Neuronal stem cell (in vitro differentiated cells): ENCODE measurements at regions not wholly inside any gene's neighbourhood (a gene's known extent, or its start where the extent isn't known, plus 50 kb on each side); places are given as distances from the start of the nearest gene placed in this dataset.

Source experiments
- DNase-seq: peaks from one replicate; pipeline ENCODE4 v3.0.0-alpha.2; 2013; ENCODE audit warnings: low spot score
- H2AFZ ChIP-seq: one replicate; pipeline ENCODE4 v1.6.1; 2013; ENCODE audit warnings: mild to moderate bottlenecking, low read length, inconsistent platforms
- H2AK5ac ChIP-seq: 2 replicates; pipeline ENCODE4 v1.6.1; 2013; ENCODE audit warnings: low read depth, mild to moderate bottlenecking, inconsistent platforms, low read length, moderate library complexity, mixed read lengths
- H2BK120ac ChIP-seq: 2 replicates; pipeline ENCODE4 v1.6.1; 2013; ENCODE audit warnings: low read depth, mild to moderate bottlenecking, inconsistent platforms, low read length, moderate library complexity, mixed read lengths
- H2BK12ac ChIP-seq: one replicate; pipeline ENCODE4 v1.6.1; 2013; ENCODE audit warnings: low read length, inconsistent platforms
- H2BK15ac ChIP-seq: 2 replicates; pipeline ENCODE4 v1.6.1; 2013; ENCODE audit warnings: mild to moderate bottlenecking, low read length, inconsistent platforms, mixed read lengths
- H2BK5ac ChIP-seq: one replicate; pipeline ENCODE4 v1.6.1; 2013; ENCODE audit warnings: inconsistent platforms, mild to moderate bottlenecking, low read length, moderate library complexity
- H3K14ac ChIP-seq: one replicate; pipeline ENCODE4 v1.6.1; 2013; ENCODE audit warnings: low read length, inconsistent platforms
- H3K18ac ChIP-seq: 2 replicates; pipeline ENCODE4 v1.6.1; 2013; ENCODE audit warnings: low read length, inconsistent platforms
- H3K23ac ChIP-seq: 2 replicates; pipeline ENCODE4 v1.6.1; 2013; ENCODE audit warnings: low read depth, mild to moderate bottlenecking, mixed read lengths, low read length, inconsistent platforms; ENCODE audit not compliant: poor library complexity
- H3K27ac ChIP-seq: replicated peaks from 3 replicates; pipeline ENCODE4 v1.5.1; 2013; ENCODE audit warnings: low read length, inconsistent platforms
- H3K27me3 ChIP-seq, 3 experiments: 2 replicates each; pipeline ENCODE4 v1.6.1; 2013; ENCODE audit warnings: low read length in 3 of 3, mild to moderate bottlenecking in 2 of 3, inconsistent platforms in 1 of 3, low read depth in 1 of 3, mixed read lengths in 1 of 3, moderate library complexity in 1 of 3; ENCODE audit not compliant: control insufficient read depth in 3 of 3, insufficient read depth in 3 of 3
- H3K36me3 ChIP-seq, 2 donors: replicated peaks in 1 of 2; 2 replicates each; pipeline ENCODE4 v1.6.1; 2013; ENCODE audit warnings: low read length in 2 of 2; ENCODE audit not compliant: control insufficient read depth in 2 of 2, insufficient read depth in 2 of 2
- H3K4ac ChIP-seq: 2 replicates; pipeline ENCODE4 v1.6.1; 2013; ENCODE audit warnings: inconsistent platforms, mild to moderate bottlenecking, low read length, moderate library complexity
- H3K4me1 ChIP-seq, 2 donors: 1 replicate in 1 of 2; 2 replicates in 1 of 2; pipeline ENCODE4 v1.6.1; 2013; ENCODE audit warnings: low read length in 2 of 2, low read depth in 1 of 2; ENCODE audit not compliant: control insufficient read depth in 2 of 2, insufficient read depth in 1 of 2
- H3K4me2 ChIP-seq: one replicate; pipeline ENCODE4 v1.6.1; 2013; ENCODE audit warnings: mild to moderate bottlenecking, low read length, inconsistent platforms; ENCODE audit not compliant: insufficient read depth, poor library complexity, severe bottlenecking
- H3K4me3 ChIP-seq, 2 donors: 2 replicates each; pipeline ENCODE4 v1.5.1; 2013; ENCODE audit warnings: low read length in 2 of 2, mild to moderate bottlenecking in 2 of 2, inconsistent platforms in 1 of 2, moderate library complexity in 1 of 2
- H3K79me1 ChIP-seq: one replicate; pipeline ENCODE4 v1.6.1; 2013; ENCODE audit warnings: low read depth, mild to moderate bottlenecking, inconsistent platforms, low read length, moderate library complexity
- H3K9ac ChIP-seq: one replicate; pipeline ENCODE4 v1.6.1; 2013; ENCODE audit warnings: mild to moderate bottlenecking, low read depth, low read length, inconsistent platforms; ENCODE audit not compliant: poor library complexity
- H3K9me3 ChIP-seq, 2 donors: replicated peaks in 1 of 2; 2 replicates each; pipeline versions ENCODE3 to v1.6.1; 2013; ENCODE audit warnings: low read length in 2 of 2, mild to moderate bottlenecking in 2 of 2, inconsistent platforms in 1 of 2, low read depth in 1 of 2, mixed read lengths in 1 of 2, moderate library complexity in 1 of 2; ENCODE audit not compliant: control insufficient read depth in 2 of 2, insufficient read depth in 1 of 2
- H4K8ac ChIP-seq: one replicate; pipeline ENCODE4 v1.6.1; 2013; ENCODE audit warnings: low read depth, mild to moderate bottlenecking, inconsistent platforms, low read length, moderate library complexity
- H4K91ac ChIP-seq: one replicate; pipeline ENCODE4 v1.6.1; 2013; ENCODE audit warnings: low read length, low read depth, mild to moderate bottlenecking, inconsistent platforms; ENCODE audit not compliant: poor library complexity
- WGBS, 2 donors: extraction: QIAGEN DNeasy Blood & Tissue Kit; methylation state at CpG; one replicate each; pipeline ENCODE4 v1.1.7; 2013; ENCODE audit warnings: missing lambda C conversion rate in 2 of 2, mixed read lengths in 1 of 2; ENCODE audit not compliant: insufficient read length in 2 of 2, insufficient replicate concordance in 1 of 2; ENCODE audit errors: extremely low coverage in 2 of 2; 5-methylcytosine and 5-hydroxymethylcytosine counted together

- Histone ChIP-seq H4K91ac (no peak overlapping the region), H3K4ac (no peak overlapping the region), H3K79me1 (no peaks in the 10 kb centered on the region), H3K9me3 (no peaks in the 10 kb centered on the region), H2BK15ac (no peak overlapping the region), H3K4me1 (no peaks in the 10 kb centered on the region), H3K14ac (no peak overlapping the region), H3K4me2 (no peak overlapping the region), H3K9ac (no peak overlapping the region), H3K27me3 (no peaks in the 10 kb centered on the region), H3K18ac (no peak overlapping the region), H3K36me3 (no peaks in the 10 kb centered on the region), H3K27ac (no peak overlapping the region), H3K4me3 (no peak overlapping the region), H2BK5ac (no peak overlapping the region), H4K8ac (no peak overlapping the region), H2AK5ac (no peak overlapping the region), H3K23ac (no peak overlapping the region), H2BK120ac (no peak overlapping the region), H2AFZ (no peak overlapping the region), H2BK12ac (no peak overlapping the region)
- no CpG with 5 or more reads among the region's 2 CpGs for WGBS, 2 donors
- DNase-seq = no peak
These were observed 817.3 kb downstream of the DNAJB9 start for GRCh38 chr7:109386959-109387358.

GRCh38 chr7:109387530-109387929 is 817.9 kb downstream of the DNAJB9 start:
- Histone ChIP-seq H2AFZ (no peak overlapping the region), H3K4me1 (no peaks in the 10 kb centered on the region), H3K79me1 (no peaks in the 10 kb centered on the region), H2BK12ac (no peak overlapping the region), H3K27ac (no peak overlapping the region), H2BK5ac (peak overlapping the region; percentile 78), H4K91ac (no peak overlapping the region), H2BK120ac (no peak overlapping the region), H3K14ac (peak overlapping the region; percentile 9), H3K4me2 (no peak overlapping the region), H4K8ac (no peak overlapping the region), H3K36me3 (no peaks in the 10 kb centered on the region), H3K9ac (no peak overlapping the region), H2AK5ac (no peak overlapping the region), H3K27me3 (no peaks in the 10 kb centered on the region), H2BK15ac (no peak overlapping the region), H3K4ac (no peak overlapping the region), H3K4me3 (no peak overlapping the region), H3K23ac (no peak overlapping the region), H3K18ac (no peak overlapping the region), H3K9me3 (no peaks in the 10 kb centered on the region)
- DNase-seq = no peak
- no CpG with 5 or more reads among the region's 1 CpG for WGBS, 2 donors

GRCh38 chr7:109391240-109391639 is 821.6 kb downstream of the DNAJB9 start:
- no CpG with 5 or more reads among the region's 3 CpGs for WGBS, 2 donors

GRCh38 chr7:109402107-109402506 is 832.4 kb downstream of the DNAJB9 start:
- H3K14ac ChIP-seq = no peak overlapping the region
- H2AK5ac ChIP-seq = no peak overlapping the region
- no peak overlapping the region for H3K4ac ChIP-seq
- no peaks in the 10 kb centered on the region for H3K79me1 ChIP-seq
- no peak overlapping the region for H3K4me3 ChIP-seq
- no peak overlapping the region for H3K27ac ChIP-seq
- no peaks in the 10 kb centered on the region for H3K4me1 ChIP-seq
- no peak overlapping the region for H3K9ac ChIP-seq
- no peaks in the 10 kb centered on the region for H3K36me3 ChIP-seq
- no peak overlapping the region for H2BK12ac ChIP-seq
- H4K8ac ChIP-seq = no peak overlapping the region
- no peak for DNase-seq
- H3K18ac ChIP-seq = no peak overlapping the region
- no peak overlapping the region for H2BK120ac ChIP-seq
- H2AFZ ChIP-seq = no peak overlapping the region
- H3K4me2 ChIP-seq = no peak overlapping the region
- H3K27me3 ChIP-seq = no peaks in the 10 kb centered on the region
- H3K9me3 ChIP-seq = no peaks in the 10 kb centered on the region
- no peak overlapping the region for H2BK5ac ChIP-seq
- H3K23ac ChIP-seq = no peak overlapping the region
- H2BK15ac ChIP-seq = no peak overlapping the region
- WGBS, 2 donors = no CpG with 5 or more reads among the region's 1 CpG
- H4K91ac ChIP-seq = no peak overlapping the region

More at GRCh38 chr7:109391240-109391639, 821.6 kb downstream of the DNAJB9 start:
- H2BK5ac ChIP-seq = no peak overlapping the region
- H2BK120ac ChIP-seq = no peak overlapping the region
- H3K14ac ChIP-seq = no peak overlapping the region
- H3K36me3 ChIP-seq = no peaks in the 10 kb centered on the region
- H3K27me3 ChIP-seq = no peaks in the 10 kb centered on the region
- no peak overlapping the region for H3K18ac ChIP-seq
- H3K27ac ChIP-seq = no peak overlapping the region
- no peaks in the 10 kb centered on the region for H3K79me1 ChIP-seq
- no peak overlapping the region for H3K9ac ChIP-seq
- no peak overlapping the region for H2BK12ac ChIP-seq
- H3K9me3 ChIP-seq = no peaks in the 10 kb centered on the region
- no peak overlapping the region for H4K8ac ChIP-seq
- H3K4ac ChIP-seq = no peak overlapping the region
- no peak overlapping the region for H2AK5ac ChIP-seq
- H3K23ac ChIP-seq = no peak overlapping the region
- DNase-seq = no peak
- no peak overlapping the region for H3K4me3 ChIP-seq
- no peak overlapping the region for H4K91ac ChIP-seq
- no peak overlapping the region for H2AFZ ChIP-seq
- no peak overlapping the region for H2BK15ac ChIP-seq
- H3K4me2 ChIP-seq = no peak overlapping the region
- H3K4me1 ChIP-seq = no peaks in the 10 kb centered on the region
